ENCODE measurements at regions not wholly inside any gene's neighbourhood (a gene's known extent, or its start where the extent isn't known, plus 50 kb on each side); places are given as distances from the start of the nearest gene placed in this dataset.

DNA sequence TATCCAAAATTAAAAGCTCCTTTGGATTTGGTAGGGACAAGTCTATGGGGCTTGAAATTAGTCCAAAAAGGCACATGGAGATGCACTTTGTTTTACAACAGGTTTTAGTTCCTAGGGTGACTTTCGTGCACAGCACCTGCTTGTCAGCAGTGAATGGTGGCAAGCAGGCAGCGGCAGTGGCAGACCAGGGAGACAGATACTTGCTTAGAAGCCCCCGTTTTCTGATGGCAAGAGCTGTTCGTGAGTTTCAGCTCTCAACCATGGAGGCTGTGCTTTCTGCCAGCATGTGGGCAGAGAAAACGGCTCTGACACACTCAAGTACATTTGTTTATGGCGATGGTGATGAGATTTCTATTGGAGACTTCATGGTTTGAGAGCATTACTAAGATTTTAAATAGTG, 61.7 kb upstream of the SHH start:
- POLR2A ChIA-PET, result no interaction called here
- Mint-ChIP-seq H3K4me1 (no peaks in the 10 kb centered on the region), H3K9me3 (ENCODE audit: insufficient read depth) (no peaks in the 10 kb centered on the region), H3K4me3 (no peak overlapping the region), H3K27me3 (peaks cover 9% of the 10 kb centered on the region), H3K27ac (no peak overlapping the region)
- H3K36me3 ChIP-seq (replicated peaks in 1 of 2; ENCODE audit: control extremely low read depth in 1 of 2, control insufficient read depth in 1 of 2, extremely low read depth in 1 of 2, insufficient read depth in 2 of 2, low read length in 1 of 2), result no peaks in the 10 kb centered on the region
- no peak overlapping the region for H2AFZ ChIP-seq (ENCODE audit: insufficient read depth, low read depth, low read length, poor library complexity, severe bottlenecking)
- H3K4me3 ChIP-seq (ENCODE audit: control extremely low read depth in 1 of 5, extremely low read depth in 1 of 5, insufficient read depth in 1 of 5, low read depth in 2 of 5, low read length in 4 of 5), result no peak overlapping the region
- CTCF ChIA-PET, result no interaction called here
- TF ChIP-seq EZH2 (IDR thresholded peaks at IDR 0.05; ENCODE audit: borderline replicate concordance, insufficient read depth, low read depth, low read length, poor library complexity, severe bottlenecking), result no peak
- TF ChIP-seq, protein P1, sequence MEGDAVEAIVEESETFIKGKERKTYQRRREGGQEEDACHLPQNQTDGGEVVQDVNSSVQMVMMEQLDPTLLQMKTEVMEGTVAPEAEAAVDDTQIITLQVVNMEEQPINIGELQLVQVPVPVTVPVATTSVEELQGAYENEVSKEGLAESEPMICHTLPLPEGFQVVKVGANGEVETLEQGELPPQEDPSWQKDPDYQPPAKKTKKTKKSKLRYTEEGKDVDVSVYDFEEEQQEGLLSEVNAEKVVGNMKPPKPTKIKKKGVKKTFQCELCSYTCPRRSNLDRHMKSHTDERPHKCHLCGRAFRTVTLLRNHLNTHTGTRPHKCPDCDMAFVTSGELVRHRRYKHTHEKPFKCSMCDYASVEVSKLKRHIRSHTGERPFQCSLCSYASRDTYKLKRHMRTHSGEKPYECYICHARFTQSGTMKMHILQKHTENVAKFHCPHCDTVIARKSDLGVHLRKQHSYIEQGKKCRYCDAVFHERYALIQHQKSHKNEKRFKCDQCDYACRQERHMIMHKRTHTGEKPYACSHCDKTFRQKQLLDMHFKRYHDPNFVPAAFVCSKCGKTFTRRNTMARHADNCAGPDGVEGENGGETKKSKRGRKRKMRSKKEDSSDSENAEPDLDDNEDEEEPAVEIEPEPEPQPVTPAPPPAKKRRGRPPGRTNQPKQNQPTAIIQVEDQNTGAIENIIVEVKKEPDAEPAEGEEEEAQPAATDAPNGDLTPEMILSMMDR (IDR thresholded peaks at IDR 0.05), result no peak
- intact Hi-C loops (cut with micrococcal nuclease), result no loop called here
- H3K9me3 ChIP-seq (ENCODE audit: control extremely low read depth in 1 of 3, control insufficient read depth in 2 of 3, insufficient read depth in 1 of 3, low read length in 2 of 3), result peaks cover 0 to 4% (median 0%) of the 10 kb centered on the region in 3 donors
- H3K79me2 ChIP-seq (ENCODE audit: control insufficient read depth, insufficient read depth, low read length), result no peaks in the 10 kb centered on the region
- H3K27ac ChIP-seq (ENCODE audit: low read length in 2 of 2), result no peak overlapping the region
- ATAC-seq (ENCODE audit: low read depth) (no peak), DNase-seq (no peak)
- H3K4me1 ChIP-seq (ENCODE audit: control insufficient read depth in 2 of 2, insufficient read depth in 2 of 2, low read length in 2 of 2), result no peaks in the 10 kb centered on the region
- H4K20me1 ChIP-seq (ENCODE audit: control insufficient read depth, insufficient read depth, low read length, poor library complexity, severe bottlenecking), result no peaks in the 10 kb centered on the region
- H3K9ac ChIP-seq (ENCODE audit: low read length), result no peak overlapping the region
- WGBS (ENCODE audit: insufficient coverage), result 85% methylated on average over 6 of the region's 6 CpGs
- no peaks in the 10 kb centered on the region for H3K27me3 ChIP-seq (replicated peaks in 1 of 4; ENCODE audit: control extremely low read depth in 1 of 4, control insufficient read depth in 3 of 4, insufficient read depth in 4 of 4, low read length in 3 of 4)
- H3K4me2 ChIP-seq (replicated peaks; ENCODE audit: low read depth, low read length, poor library complexity, severe bottlenecking), result no peak overlapping the region

DNA sequence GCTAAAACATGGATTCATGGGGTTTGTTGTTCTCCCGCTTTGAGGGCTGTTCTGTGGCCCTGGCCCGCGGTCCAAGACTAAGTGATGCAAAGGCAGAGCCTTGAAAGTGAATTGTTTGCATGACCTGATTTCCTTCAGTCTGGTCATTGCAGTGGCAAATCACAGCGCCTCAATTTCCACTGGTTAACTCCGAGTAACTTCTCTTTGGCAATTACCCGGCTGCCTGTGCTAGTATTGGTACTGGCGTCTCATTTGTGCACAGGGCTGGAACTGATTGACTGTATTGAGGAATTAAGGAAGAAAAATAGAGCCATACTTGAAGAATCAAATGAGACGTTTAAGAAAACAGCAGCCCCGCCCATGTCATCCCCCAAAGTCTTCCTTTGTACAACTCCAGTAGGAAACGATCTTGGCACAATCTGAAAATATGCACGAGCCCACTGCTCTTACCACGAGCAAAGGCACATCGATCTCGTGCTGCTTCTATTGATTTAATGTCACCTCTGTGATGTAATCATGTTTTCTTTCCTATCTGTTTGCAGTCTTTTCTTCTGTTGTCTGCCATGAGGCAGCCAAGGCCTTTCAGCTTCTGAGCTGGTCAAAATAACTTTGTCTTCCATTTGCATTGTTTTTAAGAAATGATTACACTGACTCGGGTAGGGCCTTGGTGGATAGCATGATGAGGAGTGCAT, 60.6 kb upstream of the SHH start:
- Mint-ChIP-seq H3K4me3 (no peak overlapping the region), H3K27ac (no peak overlapping the region), H3K4me1 (no peaks in the 10 kb centered on the region), H3K9me3 (ENCODE audit: insufficient read depth) (no peaks in the 10 kb centered on the region), H3K27me3 (peaks cover 9% of the 10 kb centered on the region)
- ChIA-PET CTCF (no interaction called here), POLR2A (no interaction called here)
- intact Hi-C loops (cut with micrococcal nuclease), result no loop called here
- WGBS (ENCODE audit: insufficient coverage), result 81% methylated on average over 15 of the region's 15 CpGs
- no peak overlapping the region for H3K4me2 ChIP-seq (replicated peaks; ENCODE audit: low read depth, low read length, poor library complexity, severe bottlenecking)
- H2AFZ ChIP-seq (ENCODE audit: insufficient read depth, low read depth, low read length, poor library complexity, severe bottlenecking), result no peak overlapping the region
- H3K27me3 ChIP-seq (replicated peaks in 1 of 4; ENCODE audit: control extremely low read depth in 1 of 4, control insufficient read depth in 3 of 4, insufficient read depth in 4 of 4, low read length in 3 of 4), result no peaks in the 10 kb centered on the region
- no peaks in the 10 kb centered on the region for H4K20me1 ChIP-seq (ENCODE audit: control insufficient read depth, insufficient read depth, low read length, poor library complexity, severe bottlenecking)
- no peak for TF ChIP-seq EZH2 (IDR thresholded peaks at IDR 0.05; ENCODE audit: borderline replicate concordance, insufficient read depth, low read depth, low read length, poor library complexity, severe bottlenecking)
- TF ChIP-seq, protein P1 (IDR thresholded peaks at IDR 0.05), result no peak
- no peak overlapping the region for H3K27ac ChIP-seq (ENCODE audit: low read length in 2 of 2)
- no peaks in the 10 kb centered on the region for H3K36me3 ChIP-seq (replicated peaks in 1 of 2; ENCODE audit: control extremely low read depth in 1 of 2, control insufficient read depth in 1 of 2, extremely low read depth in 1 of 2, insufficient read depth in 2 of 2, low read length in 1 of 2)
- ATAC-seq (ENCODE audit: low read depth), result no peak
- no peak overlapping the region for H3K4me3 ChIP-seq (ENCODE audit: control extremely low read depth in 1 of 5, extremely low read depth in 1 of 5, insufficient read depth in 1 of 5, low read depth in 2 of 5, low read length in 4 of 5)
- no peaks in the 10 kb centered on the region for H3K79me2 ChIP-seq (ENCODE audit: control insufficient read depth, insufficient read depth, low read length)
- no peaks in the 10 kb centered on the region for H3K4me1 ChIP-seq (ENCODE audit: control insufficient read depth in 2 of 2, insufficient read depth in 2 of 2, low read length in 2 of 2)
- peaks cover 0 to 4% (median 0%) of the 10 kb centered on the region in 3 donors for H3K9me3 ChIP-seq (ENCODE audit: control extremely low read depth in 1 of 3, control insufficient read depth in 2 of 3, insufficient read depth in 1 of 3, low read length in 2 of 3)
- no peak for DNase-seq
- H3K9ac ChIP-seq (ENCODE audit: low read length), result no peak overlapping the region

All from B cell (primary cell).